Thyroid gland (tissue), 4 donors: ENCODE measurements at regions not wholly inside any gene's neighbourhood (a gene's known extent, or its start where the extent isn't known, plus 50 kb on each side); places are given as distances from the start of the nearest gene placed in this dataset.

Experiments
- POLR2A ChIP-seq, 2 donors: fragments of 450-650 bp; IDR thresholded peaks; one replicate each; pipeline ENCODE4 v1.6.1; 2017; ENCODE audit warnings: antibody characterized with exemption in 2 of 2, mild to moderate bottlenecking in 2 of 2, moderate library complexity in 1 of 2
- TF ChIP-seq, protein P1 (sequence below), 6 experiments: fragments of 200-600 bp in 3 of 6; fragments of 450-650 bp in 3 of 6; sonication (generic) in 3 of 6; IDR thresholded peaks; one replicate each; pipeline ENCODE4 v1.5.1; 2016 to 2019; ENCODE audit warnings: antibody characterized with exemption in 6 of 6, mild to moderate bottlenecking in 2 of 6, inconsistent platforms in 1 of 6, moderate library complexity in 1 of 6

DNA sequence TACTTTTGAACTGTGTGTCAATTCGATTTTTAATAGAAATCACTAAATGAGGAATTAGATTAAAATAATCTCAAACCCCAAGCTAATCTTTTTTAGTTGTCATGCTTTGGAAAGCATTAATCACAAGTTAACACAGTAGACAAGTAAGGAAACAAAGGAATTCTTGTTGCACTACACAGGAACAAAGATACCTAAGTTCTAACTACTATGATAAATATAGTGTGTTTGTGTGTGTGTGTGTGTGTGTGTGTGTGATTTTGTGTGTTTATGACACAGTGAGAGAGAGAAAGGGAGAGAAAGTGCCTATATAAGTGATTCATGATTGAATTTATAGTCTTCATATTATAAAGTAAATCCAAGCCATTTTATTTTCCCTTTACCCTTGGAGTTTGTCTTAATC, 931.4 kb downstream of the PCDH7 start:
- TF ChIP-seq, protein P1, sequence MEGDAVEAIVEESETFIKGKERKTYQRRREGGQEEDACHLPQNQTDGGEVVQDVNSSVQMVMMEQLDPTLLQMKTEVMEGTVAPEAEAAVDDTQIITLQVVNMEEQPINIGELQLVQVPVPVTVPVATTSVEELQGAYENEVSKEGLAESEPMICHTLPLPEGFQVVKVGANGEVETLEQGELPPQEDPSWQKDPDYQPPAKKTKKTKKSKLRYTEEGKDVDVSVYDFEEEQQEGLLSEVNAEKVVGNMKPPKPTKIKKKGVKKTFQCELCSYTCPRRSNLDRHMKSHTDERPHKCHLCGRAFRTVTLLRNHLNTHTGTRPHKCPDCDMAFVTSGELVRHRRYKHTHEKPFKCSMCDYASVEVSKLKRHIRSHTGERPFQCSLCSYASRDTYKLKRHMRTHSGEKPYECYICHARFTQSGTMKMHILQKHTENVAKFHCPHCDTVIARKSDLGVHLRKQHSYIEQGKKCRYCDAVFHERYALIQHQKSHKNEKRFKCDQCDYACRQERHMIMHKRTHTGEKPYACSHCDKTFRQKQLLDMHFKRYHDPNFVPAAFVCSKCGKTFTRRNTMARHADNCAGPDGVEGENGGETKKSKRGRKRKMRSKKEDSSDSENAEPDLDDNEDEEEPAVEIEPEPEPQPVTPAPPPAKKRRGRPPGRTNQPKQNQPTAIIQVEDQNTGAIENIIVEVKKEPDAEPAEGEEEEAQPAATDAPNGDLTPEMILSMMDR (IDR thresholded peaks at IDR 0.05) = no peak
- no peak for TF ChIP-seq POLR2A (IDR thresholded peaks at IDR 0.05)
